Vagina (tissue), 2 donors: ENCODE measurements at regions not wholly inside any gene's neighbourhood (a gene's known extent, or its start where the extent isn't known, plus 50 kb on each side); places are given as distances from the start of the nearest gene placed in this dataset.

Experiments used
- CTCF ChIP-seq, 3 experiments: fragments of 450-650 bp in 2 of 3; fragments of 200-600 bp in 1 of 3; sonication (generic) in 1 of 3; IDR thresholded peaks; one replicate each; pipeline ENCODE4 v1.5.1; 2017 to 2019; ENCODE audit warnings: antibody characterized with exemption in 3 of 3, mild to moderate bottlenecking in 2 of 3, moderate library complexity in 2 of 3
- POLR2A ChIP-seq, 2 donors: fragments of 450-650 bp; IDR thresholded peaks; one replicate each; pipeline ENCODE4 v1.6.1; 2017; ENCODE audit warnings: antibody characterized with exemption in 2 of 2, mild to moderate bottlenecking in 2 of 2, moderate library complexity in 2 of 2

GRCh38 chr1:36667836-36668235 is 185.1 kb upstream of the CSF3R start:
- TF ChIP-seq POLR2A (IDR thresholded peaks at IDR 0.05) = no peak
- TF ChIP-seq CTCF (IDR thresholded peaks at IDR 0.05) = no peak
